ENCODE measurements at regions not wholly inside any gene's neighbourhood (a gene's known extent, or its start where the extent isn't known, plus 50 kb on each side); places are given as distances from the start of the nearest gene placed in this dataset.
A peak's percentile ranks its signal among the peaks of the same experiment; 100 is the strongest.

- in situ Hi-C loops (cut with HindIII; ENCODE audit: low pct_unique_long_range_greater_than_20kb, low sequenced_read_pairs): no loop called here
- TF ChIP-seq JUND (IDR thresholded peaks at IDR 0.05; ENCODE audit: low read depth): no peak
- no peak for DNase-seq (ENCODE audit: low read depth in 1 of 2, low spot score in 1 of 2)
These were observed 69.5 kb upstream of the TRPC7 start for GRCh38 chr5:136434795-136435194.

DNA sequence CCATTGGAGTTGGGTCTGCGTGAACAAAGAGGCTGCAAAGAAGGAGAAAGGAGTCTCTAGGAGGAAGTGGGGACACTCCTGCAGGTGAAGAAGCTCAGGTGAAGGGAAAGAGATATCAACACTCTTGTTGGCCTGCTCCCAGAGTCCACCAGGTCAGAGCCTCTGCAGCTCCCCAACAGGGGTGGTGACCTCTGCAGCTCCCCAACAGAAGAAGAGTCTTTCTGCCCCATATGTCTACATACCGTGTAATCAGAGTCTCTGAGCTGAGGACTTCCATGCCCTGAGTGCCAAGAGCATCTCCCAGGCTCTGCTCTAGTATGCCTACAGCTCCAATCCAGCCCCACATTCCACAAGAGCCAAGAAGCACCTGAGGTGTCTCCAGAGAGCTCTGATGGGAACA lies 67.4 kb upstream of the TRPC7 start:
- in situ Hi-C loops (cut with HindIII; ENCODE audit: low pct_unique_long_range_greater_than_20kb, low sequenced_read_pairs): no loop called here

GRCh38 chr5:136430081-136430480 lies 64.7 kb upstream of the TRPC7 start:
- no peak for DNase-seq (ENCODE audit: low read depth in 1 of 2, low spot score in 1 of 2)
- in situ Hi-C loops (cut with HindIII; ENCODE audit: low pct_unique_long_range_greater_than_20kb, low sequenced_read_pairs): no loop called here
- TF ChIP-seq JUND (IDR thresholded peaks at IDR 0.05; ENCODE audit: low read depth): no peak

More for the DNA sequence above, 67.4 kb upstream of the TRPC7 start:
- DNase-seq (ENCODE audit: low read depth in 1 of 2, low spot score in 1 of 2): no peak
- TF ChIP-seq JUND (IDR thresholded peaks at IDR 0.05; ENCODE audit: low read depth): no peak

DNA sequence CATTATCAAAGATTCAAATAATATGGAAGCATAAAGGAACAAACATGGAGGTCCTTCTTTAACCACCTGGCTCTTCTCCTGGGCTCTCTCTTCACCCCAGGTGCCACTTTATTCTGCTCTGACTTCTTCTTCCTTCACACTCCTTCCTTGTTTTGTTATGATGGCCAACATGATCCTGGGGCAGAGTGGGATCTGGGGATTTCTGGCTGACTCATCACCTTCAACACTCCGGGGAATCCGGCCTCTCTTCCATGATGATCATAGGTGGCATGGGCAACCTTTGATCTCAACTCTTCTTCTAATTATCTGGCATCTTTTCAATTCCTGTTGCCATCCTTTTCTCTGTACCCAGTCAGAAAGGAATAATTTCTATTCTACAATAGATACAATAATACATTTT lies 62.1 kb upstream of the TRPC7 start:
- no peak for TF ChIP-seq JUND (IDR thresholded peaks at IDR 0.05; ENCODE audit: low read depth)
- DNase-seq (ENCODE audit: low read depth in 1 of 2, low spot score in 1 of 2): no peak
- in situ Hi-C loops (cut with HindIII; ENCODE audit: low pct_unique_long_range_greater_than_20kb, low sequenced_read_pairs): no loop called here

- in situ Hi-C loops (cut with HindIII; ENCODE audit: low pct_unique_long_range_greater_than_20kb, low sequenced_read_pairs): no loop called here
- no peak for TF ChIP-seq JUND (IDR thresholded peaks at IDR 0.05; ENCODE audit: low read depth)
- DNase-seq (ENCODE audit: low read depth in 1 of 2, low spot score in 1 of 2): no peak
These were observed 60.6 kb upstream of the TRPC7 start for GRCh38 chr5:136425921-136426320.

- TF ChIP-seq JUND (IDR thresholded peaks at IDR 0.05; ENCODE audit: low read depth): no peak
- in situ Hi-C loops (cut with HindIII; ENCODE audit: low pct_unique_long_range_greater_than_20kb, low sequenced_read_pairs): no loop called here
- peak; percentile 47 to 86 for DNase-seq (ENCODE audit: low read depth in 1 of 2, low spot score in 1 of 2)
These were observed 59.7 kb upstream of the TRPC7 start for GRCh38 chr5:136424835-136425584.

- no peak for DNase-seq (ENCODE audit: low read depth in 1 of 2, low spot score in 1 of 2)
- no peak for TF ChIP-seq JUND (IDR thresholded peaks at IDR 0.05; ENCODE audit: low read depth)
- in situ Hi-C loops (cut with HindIII; ENCODE audit: low pct_unique_long_range_greater_than_20kb, low sequenced_read_pairs): no loop called here
These were observed 58.7 kb upstream of the TRPC7 start for GRCh38 chr5:136423944-136424606.

DNA sequence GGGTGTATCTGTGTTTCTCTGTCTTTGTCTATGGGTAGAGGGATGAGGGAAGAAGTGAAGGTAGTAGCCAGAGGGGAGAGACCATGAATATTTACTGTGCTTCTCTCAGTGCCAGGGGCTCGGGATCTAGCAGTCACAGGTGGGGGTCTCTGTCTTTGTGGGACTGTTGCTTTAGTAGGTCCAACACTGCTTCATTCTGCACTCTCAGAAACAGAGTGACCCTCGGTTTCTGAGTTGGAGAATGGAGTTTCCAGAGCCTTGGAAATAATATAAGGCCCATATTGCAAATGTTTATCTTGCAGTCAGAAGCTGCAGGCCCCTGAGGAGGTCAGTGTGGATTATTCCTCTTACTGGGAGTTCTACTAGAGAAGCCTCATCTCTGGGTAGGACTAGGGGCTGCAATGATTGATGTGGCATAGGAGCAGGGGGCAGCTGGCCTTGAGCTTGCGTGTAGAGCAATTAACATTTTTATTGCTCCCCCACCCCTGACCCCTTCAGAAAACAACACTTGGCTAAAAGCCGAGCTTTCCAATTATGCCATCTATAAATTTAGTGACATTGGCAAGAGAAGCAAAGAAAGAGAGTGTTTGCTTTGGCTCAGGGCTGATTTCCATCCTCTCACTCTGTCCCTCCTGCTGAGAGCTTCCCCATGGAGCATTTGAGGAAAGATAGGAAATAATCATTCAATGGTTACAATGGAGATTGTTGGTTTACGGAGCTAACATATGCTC lies 55.0 kb upstream of the TRPC7 start:
- no peak for TF ChIP-seq JUND (IDR thresholded peaks at IDR 0.05; ENCODE audit: low read depth)
- DNase-seq (ENCODE audit: low read depth in 1 of 2, low spot score in 1 of 2): no peak
- in situ Hi-C loops (cut with HindIII; ENCODE audit: low pct_unique_long_range_greater_than_20kb, low sequenced_read_pairs): no loop called here

DNA sequence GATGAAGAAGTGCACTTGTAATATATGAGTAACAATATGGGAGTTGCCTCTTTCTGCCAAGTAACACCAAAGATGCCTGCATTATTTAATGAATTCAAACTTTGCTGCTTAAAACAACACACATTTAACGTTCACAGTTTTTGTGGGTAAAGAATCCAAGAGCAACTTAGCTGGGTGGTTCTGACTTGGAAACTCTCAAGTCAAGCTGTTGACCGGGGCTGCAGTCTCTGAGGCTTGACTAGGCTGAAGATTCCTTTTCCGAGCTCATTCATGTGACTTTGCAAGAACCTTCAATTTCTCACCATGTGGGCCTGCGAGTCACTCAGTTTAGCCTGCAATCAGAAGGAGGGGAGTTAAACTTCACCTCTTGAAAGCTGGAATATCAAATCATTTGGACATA lies 53.0 kb upstream of the TRPC7 start:
- no peak for DNase-seq (ENCODE audit: low read depth in 1 of 2, low spot score in 1 of 2)
- in situ Hi-C loops (cut with HindIII; ENCODE audit: low pct_unique_long_range_greater_than_20kb, low sequenced_read_pairs): no loop called here
- TF ChIP-seq JUND (IDR thresholded peaks at IDR 0.05; ENCODE audit: low read depth): no peak

Data from T47D (cell line).